GM19438 (cell line): ENCODE measurements at regions not wholly inside any gene's neighbourhood (a gene's known extent, or its start where the extent isn't known, plus 50 kb on each side); places are given as distances from the start of the nearest gene placed in this dataset.

Source experiments
- ATAC-seq: cut with Tn5 transposase; IDR thresholded peaks from one replicate; pipeline ENCODE4 v1.9.1; 2021; ENCODE audit warnings: low read depth; ENCODE audit not compliant: unreplicated experiment

- ATAC-seq, result no peak
Measured at GRCh38 chr15:81466741-81467140, 92.7 kb upstream of the TMC3 start.

GRCh38 chr15:81454024-81454423, 80.0 kb upstream of the TMC3 start:
- ATAC-seq, result no peak

GRCh38 chr15:81450721-81451120, 76.7 kb upstream of the TMC3 start:
- no peak for ATAC-seq

DNA sequence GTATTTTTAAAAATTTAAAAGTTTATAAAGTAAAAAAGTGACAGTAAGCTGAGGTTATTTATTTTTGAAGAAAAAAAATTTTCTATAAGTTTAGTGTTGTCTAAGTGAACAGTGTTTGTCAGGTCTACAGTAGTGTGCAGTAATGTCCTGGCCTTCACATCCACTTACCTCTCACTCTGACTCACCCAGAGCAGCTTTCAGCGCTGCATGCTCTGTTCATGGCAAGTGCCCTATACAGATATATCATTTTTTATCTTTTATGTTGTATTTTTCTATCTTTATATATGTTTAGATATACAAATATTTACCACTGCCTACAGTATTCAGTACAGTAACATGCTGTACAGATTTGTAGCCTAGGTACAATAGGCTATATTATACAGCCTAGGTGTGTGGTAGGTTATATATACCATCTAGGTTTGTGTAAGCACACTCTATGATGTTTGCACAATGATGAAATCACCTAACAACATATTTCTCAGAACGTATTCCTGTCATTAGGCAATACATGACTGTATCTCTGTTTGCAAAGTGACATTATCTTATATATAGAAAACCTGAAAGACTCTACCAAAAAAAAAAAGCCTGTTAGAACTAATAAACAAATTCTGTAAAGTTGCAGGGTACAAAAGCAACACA, 75.9 kb upstream of the TMC3 start:
- no peak for ATAC-seq

GRCh38 chr15:81443040-81443820, 69.2 kb upstream of the TMC3 start:
- no peak for ATAC-seq

GRCh38 chr15:81442454-81442853, 68.4 kb upstream of the TMC3 start:
- ATAC-seq, result no peak

GRCh38 chr15:81434851-81435250, 60.8 kb upstream of the TMC3 start:
- no peak for ATAC-seq

- no peak for ATAC-seq
Measured at GRCh38 chr15:81433462-81433861, 59.4 kb upstream of the TMC3 start.

GRCh38 chr15:81432179-81432578, 58.2 kb upstream of the TMC3 start:
- no peak for ATAC-seq

DNA sequence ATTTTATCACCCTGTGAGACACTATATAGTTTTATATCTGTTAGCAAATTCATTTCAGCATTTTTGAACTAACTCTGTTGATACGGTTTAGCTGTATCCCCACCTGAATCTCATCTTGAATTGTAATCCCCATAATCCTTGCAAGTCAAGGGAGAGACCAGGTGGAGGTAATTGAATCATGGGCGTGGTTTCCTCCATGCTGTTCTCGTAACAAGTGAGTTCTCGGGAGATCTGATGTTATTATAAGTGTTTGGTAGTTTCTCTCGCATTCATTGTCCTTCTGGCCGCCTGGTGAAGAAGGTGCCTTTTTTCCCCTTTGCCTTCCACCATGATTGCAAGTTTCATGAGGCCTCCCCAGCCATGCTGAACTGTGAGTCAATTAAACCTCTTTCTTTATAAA, 53.2 kb upstream of the TMC3 start:
- ATAC-seq, result no peak

- no peak for ATAC-seq
Measured at GRCh38 chr15:81425905-81426304, 51.9 kb upstream of the TMC3 start.
